ENCODE measurements at regions not wholly inside any gene's neighbourhood (a gene's known extent, or its start where the extent isn't known, plus 50 kb on each side); places are given as distances from the start of the nearest gene placed in this dataset.

- ChIA-PET CTCF (interaction anchor here (0.6 kb wide), 1 partner anchor 322 kb away, joined by 3 read pairs; no protein-coding TSS in a partner anchor), POLR2A (no interaction called here)
- TF ChIP-seq SUZ12 (IDR thresholded peaks at IDR 0.05) (no peak), TARDBP (IDR thresholded peaks at IDR 0.05) (no peak), FOXK2 (IDR thresholded peaks at IDR 0.05) (no peak), CTBP1 (IDR thresholded peaks at IDR 0.05; ENCODE audit: borderline replicate concordance) (no peak), FOXA1 (IDR thresholded peaks at IDR 0.05) (no peak), L3MBTL2 (conservative IDR thresholded peaks at IDR 0.05) (no peak), ZNF384 (IDR thresholded peaks at IDR 0.05) (no peak), HDGF (IDR thresholded peaks at IDR 0.05; ENCODE audit: borderline replicate concordance) (no peak), SP1 (IDR thresholded peaks at IDR 0.05) (no peak), NFRKB (IDR thresholded peaks at IDR 0.05) (no peak), ELF4 (IDR thresholded peaks at IDR 0.05) (no peak), FOXM1 (IDR thresholded peaks at IDR 0.05; ENCODE audit: borderline replicate concordance) (no peak)
- TF ChIP-seq, protein P1, sequence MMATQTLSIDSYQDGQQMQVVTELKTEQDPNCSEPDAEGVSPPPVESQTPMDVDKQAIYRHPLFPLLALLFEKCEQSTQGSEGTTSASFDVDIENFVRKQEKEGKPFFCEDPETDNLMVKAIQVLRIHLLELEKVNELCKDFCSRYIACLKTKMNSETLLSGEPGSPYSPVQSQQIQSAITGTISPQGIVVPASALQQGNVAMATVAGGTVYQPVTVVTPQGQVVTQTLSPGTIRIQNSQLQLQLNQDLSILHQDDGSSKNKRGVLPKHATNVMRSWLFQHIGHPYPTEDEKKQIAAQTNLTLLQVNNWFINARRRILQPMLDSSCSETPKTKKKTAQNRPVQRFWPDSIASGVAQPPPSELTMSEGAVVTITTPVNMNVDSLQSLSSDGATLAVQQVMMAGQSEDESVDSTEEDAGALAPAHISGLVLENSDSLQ (IDR thresholded peaks at IDR 0.05) = no peak
- DNase-seq (ENCODE audit: extremely low spot score) = no peak
Observed at GRCh38 chr3:117193390-117193789, 483.8 kb downstream of the TUSC7 start.

- TF ChIP-seq FOXA1 (IDR thresholded peaks at IDR 0.05) = no peak
- no peak for TF ChIP-seq LEF1 (IDR thresholded peaks at IDR 0.05; ENCODE audit: borderline replicate concordance)
- TF ChIP-seq CTBP1 (IDR thresholded peaks at IDR 0.05; ENCODE audit: borderline replicate concordance) = no peak
- no peak for TF ChIP-seq NFRKB (IDR thresholded peaks at IDR 0.05)
- TF ChIP-seq HDGF (IDR thresholded peaks at IDR 0.05; ENCODE audit: borderline replicate concordance) = no peak
- TF ChIP-seq ELF4 (IDR thresholded peaks at IDR 0.05) = no peak
- TF ChIP-seq FOXM1 (IDR thresholded peaks at IDR 0.05; ENCODE audit: borderline replicate concordance) = no peak
- no peak for TF ChIP-seq SUZ12 (IDR thresholded peaks at IDR 0.05)
- no peak for TF ChIP-seq L3MBTL2 (conservative IDR thresholded peaks at IDR 0.05)
- no peak for TF ChIP-seq ARNT (IDR thresholded peaks at IDR 0.05)
- no peak for TF ChIP-seq ZNF384 (IDR thresholded peaks at IDR 0.05)
- TF ChIP-seq TARDBP (IDR thresholded peaks at IDR 0.05) = no peak
- ChIA-PET POLR2A (no interaction called here), CTCF (interaction anchor here (0.6 kb wide), 1 partner anchor 33 kb away, joined by 3 read pairs; no protein-coding TSS in a partner anchor)
- no peak for DNase-seq (ENCODE audit: extremely low spot score)
Observed at GRCh38 chr3:117195034-117195433, 485.5 kb downstream of the TUSC7 start.

- TF ChIP-seq ARNT (IDR thresholded peaks at IDR 0.05) (no peak), FOXM1 (IDR thresholded peaks at IDR 0.05; ENCODE audit: borderline replicate concordance) (no peak), FOXA1 (IDR thresholded peaks at IDR 0.05) (no peak), NFRKB (IDR thresholded peaks at IDR 0.05) (no peak), BHLHE40 (IDR thresholded peaks at IDR 0.05; ENCODE audit: borderline replicate concordance) (no peak), FOXK2 (IDR thresholded peaks at IDR 0.05) (no peak), ZNF384 (IDR thresholded peaks at IDR 0.05) (no peak), L3MBTL2 (conservative IDR thresholded peaks at IDR 0.05) (no peak), LEF1 (IDR thresholded peaks at IDR 0.05; ENCODE audit: borderline replicate concordance) (no peak), HDGF (IDR thresholded peaks at IDR 0.05; ENCODE audit: borderline replicate concordance) (no peak), ELF4 (IDR thresholded peaks at IDR 0.05) (no peak), CTBP1 (IDR thresholded peaks at IDR 0.05; ENCODE audit: borderline replicate concordance) (no peak), SUZ12 (IDR thresholded peaks at IDR 0.05) (no peak), TARDBP (IDR thresholded peaks at IDR 0.05) (no peak), SP1 (IDR thresholded peaks at IDR 0.05) (no peak)
- TF ChIP-seq, protein P1 (IDR thresholded peaks at IDR 0.05) = no peak
- DNase-seq (ENCODE audit: extremely low spot score) = no peak
- ChIA-PET CTCF (no interaction called here), POLR2A (no interaction called here)
Observed at GRCh38 chr3:117200962-117201361, 491.4 kb downstream of the TUSC7 start.

DNA sequence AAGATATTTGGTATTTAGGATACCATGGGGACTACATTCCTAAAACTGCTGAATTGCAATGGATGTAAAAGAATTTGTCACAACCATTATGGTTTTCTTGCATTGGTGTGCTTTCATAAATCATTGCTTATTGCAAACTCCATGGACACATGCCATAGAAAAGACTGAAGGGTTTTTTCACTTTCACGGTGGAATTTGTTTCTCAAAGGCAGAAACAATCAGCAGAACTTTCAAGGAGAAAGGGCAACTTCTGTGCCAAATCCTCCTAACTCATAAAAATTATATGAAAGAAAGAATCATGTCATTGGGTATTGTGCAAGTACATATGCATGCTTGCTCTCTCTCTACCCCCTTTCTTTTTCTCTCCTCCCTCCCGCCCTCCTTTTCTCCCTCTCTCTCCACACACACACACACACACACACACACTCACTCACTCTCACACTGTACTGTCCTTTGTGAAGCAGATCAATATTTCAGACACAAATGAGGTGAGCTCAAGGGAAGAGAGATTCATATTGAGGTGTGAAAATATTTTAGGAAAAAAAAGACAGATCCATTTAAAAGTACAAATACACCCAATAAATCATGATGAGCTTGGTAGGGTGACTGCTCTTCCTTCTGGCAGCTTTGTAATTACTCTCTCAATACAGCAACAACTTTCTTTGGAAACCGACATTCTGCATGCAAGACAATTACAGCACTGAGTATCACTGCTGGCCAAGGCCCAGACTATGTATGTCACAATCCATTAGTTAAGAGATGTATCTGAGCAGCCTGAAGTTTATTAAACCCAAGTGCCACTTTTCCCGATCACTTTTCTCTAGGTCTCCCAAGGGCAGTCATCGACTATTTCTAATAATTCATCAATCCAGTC lies 492.6 kb downstream of the TUSC7 start:
- TF ChIP-seq BHLHE40 (IDR thresholded peaks at IDR 0.05; ENCODE audit: borderline replicate concordance) = no peak
- TF ChIP-seq ELF4 (IDR thresholded peaks at IDR 0.05) = no peak
- no peak for TF ChIP-seq ARNT (IDR thresholded peaks at IDR 0.05)
- TF ChIP-seq HDGF (IDR thresholded peaks at IDR 0.05; ENCODE audit: borderline replicate concordance) = no peak
- TF ChIP-seq FOXA1 (IDR thresholded peaks at IDR 0.05) = no peak
- no peak for TF ChIP-seq SP1 (IDR thresholded peaks at IDR 0.05)
- ChIA-PET POLR2A (no interaction called here), CTCF (no interaction called here)
- no peak for DNase-seq (ENCODE audit: extremely low spot score)

GRCh38 chr3:117217355-117217754 lies 507.8 kb downstream of the TUSC7 start:
- CTCF ChIA-PET = no interaction called here
- TF ChIP-seq FOXK2 (IDR thresholded peaks at IDR 0.05) = no peak
- no peak for DNase-seq (ENCODE audit: extremely low spot score)
- POLR2A ChIA-PET = no interaction called here

DNA sequence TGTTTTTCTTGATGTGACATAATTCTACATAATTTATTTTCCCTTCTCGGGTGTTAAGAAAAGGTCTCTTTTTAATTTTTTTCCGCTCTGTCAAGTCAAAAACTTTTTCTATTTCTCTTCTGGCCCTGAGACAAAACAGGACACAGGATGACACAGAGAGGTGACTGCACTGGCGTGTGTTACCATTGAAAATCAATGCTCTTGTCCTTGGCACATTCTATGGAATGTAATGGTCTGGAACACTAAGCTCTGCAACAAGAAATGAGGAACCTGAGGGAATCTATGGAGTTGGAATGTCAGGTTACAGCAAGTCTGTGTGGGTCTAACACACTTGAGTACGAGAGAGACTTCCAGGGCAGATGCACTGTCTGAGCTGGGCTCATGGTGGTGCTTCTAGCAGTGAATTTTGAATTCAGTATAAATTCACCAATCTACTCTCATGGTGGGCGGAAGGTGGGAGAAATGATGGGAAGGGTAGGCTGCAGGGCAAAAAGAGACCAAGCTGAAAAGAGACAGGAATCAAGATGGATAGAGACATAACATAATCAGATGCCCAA lies 508.3 kb downstream of the TUSC7 start:
- no peak for DNase-seq (ENCODE audit: extremely low spot score)
- TF ChIP-seq, protein P1 (IDR thresholded peaks at IDR 0.05) = no peak
- no peak for TF ChIP-seq ARNT (IDR thresholded peaks at IDR 0.05)
- no peak for TF ChIP-seq BHLHE40 (IDR thresholded peaks at IDR 0.05; ENCODE audit: borderline replicate concordance)
- TF ChIP-seq TARDBP (IDR thresholded peaks at IDR 0.05) = no peak
- no peak for TF ChIP-seq FOXM1 (IDR thresholded peaks at IDR 0.05; ENCODE audit: borderline replicate concordance)
- no peak for TF ChIP-seq ZNF384 (IDR thresholded peaks at IDR 0.05)
- no peak for TF ChIP-seq ELF4 (IDR thresholded peaks at IDR 0.05)
- no peak for TF ChIP-seq NFRKB (IDR thresholded peaks at IDR 0.05)
- no peak for TF ChIP-seq SUZ12 (IDR thresholded peaks at IDR 0.05)
- POLR2A ChIA-PET = no interaction called here
- CTCF ChIA-PET = no interaction called here
